ENCODE measurements at regions not wholly inside any gene's neighbourhood (a gene's known extent, or its start where the extent isn't known, plus 50 kb on each side); places are given as distances from the start of the nearest gene placed in this dataset.

DNA sequence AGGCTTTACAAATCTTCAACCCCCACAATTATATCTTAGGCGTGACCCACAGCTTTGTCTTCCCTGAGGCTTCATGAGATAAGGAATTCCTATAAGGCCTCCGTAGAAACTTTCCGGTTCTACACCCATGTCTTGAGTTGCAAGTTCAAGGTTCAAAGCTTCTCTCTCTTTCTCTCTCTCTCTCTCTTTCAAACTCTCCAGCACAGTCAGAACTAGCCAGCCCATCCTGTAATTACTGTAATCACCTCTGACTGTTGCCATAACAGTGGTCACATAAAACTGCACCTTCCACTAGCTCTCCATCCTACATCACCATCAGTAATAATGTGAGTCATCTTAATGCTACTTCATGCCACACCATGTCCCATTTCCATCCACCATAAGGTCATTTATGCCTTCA, 90.0 kb upstream of the NFASC start:
- no peak for TF ChIP-seq EZH2phosphoT487 (IDR thresholded peaks at IDR 0.05; ENCODE audit: borderline replicate concordance)
- no peak for TF ChIP-seq POLR2AphosphoS5 (IDR thresholded peaks at IDR 0.05; ENCODE audit: low read depth, low read length)
- no peak for TF ChIP-seq CEBPB (IDR thresholded peaks at IDR 0.05; ENCODE audit: low read depth)
- no peak for TF ChIP-seq ZNF274 (IDR thresholded peaks at IDR 0.05; ENCODE audit: low read depth, low read length)
- TF ChIP-seq SIN3A (IDR thresholded peaks at IDR 0.05; ENCODE audit: low read depth): no peak
- TF ChIP-seq FOSL1 (IDR thresholded peaks at IDR 0.05; ENCODE audit: low read depth): no peak
- TF ChIP-seq, protein P1, sequence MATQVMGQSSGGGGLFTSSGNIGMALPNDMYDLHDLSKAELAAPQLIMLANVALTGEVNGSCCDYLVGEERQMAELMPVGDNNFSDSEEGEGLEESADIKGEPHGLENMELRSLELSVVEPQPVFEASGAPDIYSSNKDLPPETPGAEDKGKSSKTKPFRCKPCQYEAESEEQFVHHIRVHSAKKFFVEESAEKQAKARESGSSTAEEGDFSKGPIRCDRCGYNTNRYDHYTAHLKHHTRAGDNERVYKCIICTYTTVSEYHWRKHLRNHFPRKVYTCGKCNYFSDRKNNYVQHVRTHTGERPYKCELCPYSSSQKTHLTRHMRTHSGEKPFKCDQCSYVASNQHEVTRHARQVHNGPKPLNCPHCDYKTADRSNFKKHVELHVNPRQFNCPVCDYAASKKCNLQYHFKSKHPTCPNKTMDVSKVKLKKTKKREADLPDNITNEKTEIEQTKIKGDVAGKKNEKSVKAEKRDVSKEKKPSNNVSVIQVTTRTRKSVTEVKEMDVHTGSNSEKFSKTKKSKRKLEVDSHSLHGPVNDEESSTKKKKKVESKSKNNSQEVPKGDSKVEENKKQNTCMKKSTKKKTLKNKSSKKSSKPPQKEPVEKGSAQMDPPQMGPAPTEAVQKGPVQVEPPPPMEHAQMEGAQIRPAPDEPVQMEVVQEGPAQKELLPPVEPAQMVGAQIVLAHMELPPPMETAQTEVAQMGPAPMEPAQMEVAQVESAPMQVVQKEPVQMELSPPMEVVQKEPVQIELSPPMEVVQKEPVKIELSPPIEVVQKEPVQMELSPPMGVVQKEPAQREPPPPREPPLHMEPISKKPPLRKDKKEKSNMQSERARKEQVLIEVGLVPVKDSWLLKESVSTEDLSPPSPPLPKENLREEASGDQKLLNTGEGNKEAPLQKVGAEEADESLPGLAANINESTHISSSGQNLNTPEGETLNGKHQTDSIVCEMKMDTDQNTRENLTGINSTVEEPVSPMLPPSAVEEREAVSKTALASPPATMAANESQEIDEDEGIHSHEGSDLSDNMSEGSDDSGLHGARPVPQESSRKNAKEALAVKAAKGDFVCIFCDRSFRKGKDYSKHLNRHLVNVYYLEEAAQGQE (IDR thresholded peaks at IDR 0.05; ENCODE audit: low read depth): no peak
- TF ChIP-seq CTCF (IDR thresholded peaks at IDR 0.05 in 2 of 3, conservative IDR thresholded peaks at IDR 0.05 in 1 of 3; ENCODE audit: borderline replicate concordance in 1 of 3, insufficient read depth in 1 of 3, low read depth in 2 of 3, low read length in 2 of 3): no peak
- no peak for TF ChIP-seq JUND (IDR thresholded peaks at IDR 0.05)
- TF ChIP-seq ZFX (IDR thresholded peaks at IDR 0.05): no peak
- TF ChIP-seq CBX3 (IDR thresholded peaks at IDR 0.05; ENCODE audit: low read depth): no peak
- TF ChIP-seq, protein P2, sequence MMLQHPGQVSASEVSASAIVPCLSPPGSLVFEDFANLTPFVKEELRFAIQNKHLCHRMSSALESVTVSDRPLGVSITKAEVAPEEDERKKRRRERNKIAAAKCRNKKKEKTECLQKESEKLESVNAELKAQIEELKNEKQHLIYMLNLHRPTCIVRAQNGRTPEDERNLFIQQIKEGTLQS (IDR thresholded peaks at IDR 0.05): no peak
- TF ChIP-seq, protein P3, sequence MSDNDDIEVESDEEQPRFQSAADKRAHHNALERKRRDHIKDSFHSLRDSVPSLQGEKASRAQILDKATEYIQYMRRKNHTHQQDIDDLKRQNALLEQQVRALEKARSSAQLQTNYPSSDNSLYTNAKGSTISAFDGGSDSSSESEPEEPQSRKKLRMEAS (IDR thresholded peaks at IDR 0.05): no peak
- no peak for TF ChIP-seq SRF (IDR thresholded peaks at IDR 0.05; ENCODE audit: low read depth)
- TF ChIP-seq POLR2A (IDR thresholded peaks at IDR 0.05; ENCODE audit: borderline replicate concordance, extremely low read depth, insufficient read depth, insufficient read length): no peak
- no peak for TF ChIP-seq RAD21 (IDR thresholded peaks at IDR 0.05; ENCODE audit: low read depth)
- no peak overlapping the region for H3K4me2 ChIP-seq (ENCODE audit: low read length)
- no peaks in the 10 kb centered on the region for H3K9me2 ChIP-seq (ENCODE audit: insufficient read depth)
- H3K4me3 ChIP-seq (replicated peaks in 1 of 2; ENCODE audit: low read depth in 1 of 2, low read length in 2 of 2): no peak overlapping the region
- no peak overlapping the region for H3K27ac ChIP-seq (ENCODE audit: low read depth, low read length)
- no peak overlapping the region for H3K9ac ChIP-seq (ENCODE audit: low read length)
- intact Hi-C loops (cut with micrococcal nuclease): no loop called here
- H3K4me1 ChIP-seq (ENCODE audit: control insufficient read depth in 1 of 2, insufficient read depth in 2 of 2, low read length in 2 of 2): no peaks in the 10 kb centered on the region
- no peaks in the 10 kb centered on the region for H4K20me1 ChIP-seq (ENCODE audit: insufficient read depth)
- peaks cover 5% of the 10 kb centered on the region; the same call in 1 of the 2 replicates for H3K27me3 ChIP-seq (ENCODE audit: insufficient read depth, low read length)
- ATAC-seq (no peak), DNase-seq (ENCODE audit: low read depth, low spot score) (no peak)
- no peaks in the 10 kb centered on the region for H3K9me3 ChIP-seq (ENCODE audit: control insufficient read depth in 1 of 2, insufficient read depth in 1 of 2, low read depth in 1 of 2, low read length in 2 of 2)
- ChIA-PET RAD21 (ENCODE audit: low non-redundant PET in 1 of 2, low total read pairs in 2 of 2, uncharacterized antibody in 2 of 2, unreplicated experiment in 2 of 2) (no interaction called here), POLR2A (no interaction called here), CTCF (interaction anchor here (1.8 to 3.0 kb wide), 2 partner anchors 11 to 17 kb away, joined by 4 to 22 read pairs; no protein-coding TSS in a partner anchor)
- no peak overlapping the region for H2AFZ ChIP-seq (ENCODE audit: low read depth, low read length, poor library complexity, severe bottlenecking)
- no peaks in the 10 kb centered on the region for H3K36me3 ChIP-seq (ENCODE audit: control insufficient read depth in 1 of 2, insufficient read depth in 2 of 2, low read length in 2 of 2)
- no TSS peak for BruUV-seq (replicated peaks)
- H3K79me2 ChIP-seq (ENCODE audit: insufficient read depth, low read length): no peaks in the 10 kb centered on the region
